ENCODE measurements at regions not wholly inside any gene's neighbourhood (a gene's known extent, or its start where the extent isn't known, plus 50 kb on each side); places are given as distances from the start of the nearest gene placed in this dataset.

GRCh38 chr14:65164825-65165135, 62.5 kb upstream of the MAX start:
- no TSS peak for BruUV-seq (replicated peaks)
- ATAC-seq (no peak), DNase-seq (ENCODE audit: low read depth, low spot score) (no peak)
- TF ChIP-seq CTCF (IDR thresholded peaks at IDR 0.05) (no peak), TCF7L2 (IDR thresholded peaks at IDR 0.05; ENCODE audit: low read depth, low read length) (no peak), POLR2AphosphoS5 (IDR thresholded peaks at IDR 0.05; ENCODE audit: low read depth, low read length) (no peak)
- no peaks in the 10 kb centered on the region for H3K9me3 ChIP-seq (ENCODE audit: control insufficient read depth, insufficient read depth, low read depth, low read length)
- no peaks in the 10 kb centered on the region for H3K27me3 ChIP-seq (ENCODE audit: control insufficient read depth, insufficient read depth, low read length)
- H3K36me3 ChIP-seq (ENCODE audit: control insufficient read depth, insufficient read depth, low read length): no peaks in the 10 kb centered on the region
- ChIA-PET POLR2A (no interaction called here), CTCF (interaction anchor here (0.8 to 2.4 kb wide), 2 partner anchors 13 to 660 kb away, joined by 3 to 6 read pairs; no protein-coding TSS in a partner anchor)
- intact Hi-C loops (cut with micrococcal nuclease; ENCODE audit: unreplicated experiment) (loop anchor here (5.0 to 10.0 kb wide), 3 partner anchors 250 to 793 kb away; partner anchors contain the start of gene FUT8), in situ Hi-C loops (cut with HindIII; ENCODE audit: low pct_unique_long_range_greater_than_20kb, low sequenced_read_pairs) (no loop called here)
- H3K4me1 ChIP-seq (ENCODE audit: control insufficient read depth, insufficient read depth, low read length): no peaks in the 10 kb centered on the region
- H3K4me3 ChIP-seq (ENCODE audit: low read depth in 2 of 2, low read length in 2 of 2): no peak overlapping the region
- H3K27ac ChIP-seq (ENCODE audit: low read length): no peak overlapping the region

GRCh38 chr14:65167072-65167645, 64.8 kb upstream of the MAX start:
- no TSS peak for BruUV-seq (replicated peaks)
- CTCF ChIA-PET: interaction anchor here (1.1 kb wide), 1 partner anchor 792 kb away, joined by 3 read pairs; no protein-coding TSS in a partner anchor

GRCh38 chr14:65168840-65169239, 66.5 kb upstream of the MAX start:
- H3K27ac ChIP-seq (ENCODE audit: low read length): no peak overlapping the region
- POLR2A ChIA-PET: interaction anchor here (0.7 kb wide), 1 partner anchor 16 kb away, joined by 5 read pairs; no protein-coding TSS in a partner anchor

More at GRCh38 chr14:65167072-65167645, 64.8 kb upstream of the MAX start:
- Histone ChIP-seq H3K9me3 (ENCODE audit: control insufficient read depth, insufficient read depth, low read depth, low read length) (no peaks in the 10 kb centered on the region), H3K27me3 (ENCODE audit: control insufficient read depth, insufficient read depth, low read length) (no peaks in the 10 kb centered on the region), H3K27ac (ENCODE audit: low read length) (no peak overlapping the region), H3K36me3 (ENCODE audit: control insufficient read depth, insufficient read depth, low read length) (no peaks in the 10 kb centered on the region), H3K4me1 (ENCODE audit: control insufficient read depth, insufficient read depth, low read length) (no peaks in the 10 kb centered on the region; the same call in 1 of the 2 replicates), H3K4me3 (ENCODE audit: low read depth in 2 of 2, low read length in 2 of 2) (no peak overlapping the region)
- intact Hi-C loops (cut with micrococcal nuclease; ENCODE audit: unreplicated experiment) (loop anchor here (10.0 kb wide), 2 partner anchors 248 to 658 kb away; partner anchors contain the start of gene FUT8), in situ Hi-C loops (cut with HindIII; ENCODE audit: low pct_unique_long_range_greater_than_20kb, low sequenced_read_pairs) (no loop called here)
- ATAC-seq (no peak), DNase-seq (ENCODE audit: low read depth, low spot score) (no peak)
- POLR2A ChIA-PET: no interaction called here
- TF ChIP-seq SIN3A (IDR thresholded peaks at IDR 0.05; ENCODE audit: borderline replicate concordance, insufficient read depth, low read depth, low read length) (no peak), CTCF (IDR thresholded peaks at IDR 0.05) (no peak)

More at GRCh38 chr14:65168840-65169239, 66.5 kb upstream of the MAX start:
- TF ChIP-seq CTCF (IDR thresholded peaks at IDR 0.05) (no peak), TCF7L2 (IDR thresholded peaks at IDR 0.05; ENCODE audit: low read depth, low read length) (no peak), SIN3A (IDR thresholded peaks at IDR 0.05; ENCODE audit: borderline replicate concordance, insufficient read depth, low read depth, low read length) (no peak), REST (IDR thresholded peaks at IDR 0.05; ENCODE audit: insufficient read depth in 1 of 2, low read depth in 2 of 2, low read length in 1 of 2) (no peak)
- ATAC-seq (no peak), DNase-seq (ENCODE audit: low read depth, low spot score) (no peak)
- Histone ChIP-seq H3K27me3 (ENCODE audit: control insufficient read depth, insufficient read depth, low read length) (no peaks in the 10 kb centered on the region), H3K4me3 (ENCODE audit: low read depth in 2 of 2, low read length in 2 of 2) (no peak overlapping the region), H3K4me1 (ENCODE audit: control insufficient read depth, insufficient read depth, low read length) (no peaks in the 10 kb centered on the region; the same call in 1 of the 2 replicates), H3K36me3 (ENCODE audit: control insufficient read depth, insufficient read depth, low read length) (no peaks in the 10 kb centered on the region), H3K9me3 (ENCODE audit: control insufficient read depth, insufficient read depth, low read depth, low read length) (no peaks in the 10 kb centered on the region)
- in situ Hi-C loops (cut with HindIII; ENCODE audit: low pct_unique_long_range_greater_than_20kb, low sequenced_read_pairs): no loop called here
- no TSS peak for BruUV-seq (replicated peaks)
- CTCF ChIA-PET: interaction anchor here (0.6 to 0.7 kb wide), 2 partner anchors 792 to 868 kb away, joined by 3 read pairs; no protein-coding TSS in a partner anchor
- intact Hi-C loops (cut with micrococcal nuclease; ENCODE audit: unreplicated experiment): loop anchor here (10.0 kb wide), 2 partner anchors 246 to 656 kb away; partner anchors contain the start of gene FUT8

All from Panc1 (cell line).